ENCODE measurements at regions not wholly inside any gene's neighbourhood (a gene's known extent, or its start where the extent isn't known, plus 50 kb on each side); places are given as distances from the start of the nearest gene placed in this dataset.

- TF ChIP-seq CHD7 (IDR thresholded peaks at IDR 0.05; ENCODE audit: insufficient replicate concordance, low read length) (no peak), RFX5 (IDR thresholded peaks at IDR 0.05; ENCODE audit: borderline replicate concordance, low read depth, low read length) (no peak), YY1 (IDR thresholded peaks at IDR 0.05; ENCODE audit: low read depth, low read length) (no peak), TAF1 (IDR thresholded peaks at IDR 0.05; ENCODE audit: low read depth, low read length) (no peak), ASH2L (IDR thresholded peaks at IDR 0.05; ENCODE audit: low read length) (no peak), POU5F1 (IDR thresholded peaks at IDR 0.05; ENCODE audit: low read depth, low read length) (no peak), SP2 (IDR thresholded peaks at IDR 0.05; ENCODE audit: low read length) (no peak), POLR2AphosphoS5 (IDR thresholded peaks at IDR 0.05; ENCODE audit: low read depth, low read length) (no peak), TBP (IDR thresholded peaks at IDR 0.05; ENCODE audit: low read depth, low read length) (no peak), GABPA (IDR thresholded peaks at IDR 0.05; ENCODE audit: borderline replicate concordance, insufficient read depth, low read length) (no peak)
Observed at GRCh38 chr10:123392182-123392963, 238.2 kb downstream of the BUB3 start (continued).

Measured in H1 (cell line).